ENCODE measurements at regions not wholly inside any gene's neighbourhood (a gene's known extent, or its start where the extent isn't known, plus 50 kb on each side); places are given as distances from the start of the nearest gene placed in this dataset.
"Not testable (repeated sequence)": the region's sequence is repeated elsewhere in the genome, so short reads cannot be mapped to it uniquely, and the experiment has no call there.

GRCh38 chr2:194504876-194505275, 1152.2 kb upstream of the SLC39A10 start:
- not testable (repeated sequence) for TF ChIP-seq CTCF, POLR2A (IDR thresholded peaks at IDR 0.05)

Data from lower leg skin (tissue), 3 donors.